Caki2 (cell line): ENCODE measurements at regions not wholly inside any gene's neighbourhood (a gene's known extent, or its start where the extent isn't known, plus 50 kb on each side); places are given as distances from the start of the nearest gene placed in this dataset.
A peak's percentile ranks its signal among the peaks of the same experiment; 100 is the strongest.
"Not testable (repeated sequence)": the region's sequence is repeated elsewhere in the genome, so short reads cannot be mapped to it uniquely, and the experiment has no call there.

ENCODE experiments used
- DNase-seq: peaks from one replicate; pipeline ENCODE4 v3.0.0-alpha.2; 2015; ENCODE audit warnings: low read depth
- in situ Hi-C: cut with HindIII; loops from 2 replicates; pipeline ENCODE4 v1.10.0; 2016; ENCODE audit warnings: low sequenced_read_pairs, low pct_unique_long_range_greater_than_20kb, mixed read lengths

DNA sequence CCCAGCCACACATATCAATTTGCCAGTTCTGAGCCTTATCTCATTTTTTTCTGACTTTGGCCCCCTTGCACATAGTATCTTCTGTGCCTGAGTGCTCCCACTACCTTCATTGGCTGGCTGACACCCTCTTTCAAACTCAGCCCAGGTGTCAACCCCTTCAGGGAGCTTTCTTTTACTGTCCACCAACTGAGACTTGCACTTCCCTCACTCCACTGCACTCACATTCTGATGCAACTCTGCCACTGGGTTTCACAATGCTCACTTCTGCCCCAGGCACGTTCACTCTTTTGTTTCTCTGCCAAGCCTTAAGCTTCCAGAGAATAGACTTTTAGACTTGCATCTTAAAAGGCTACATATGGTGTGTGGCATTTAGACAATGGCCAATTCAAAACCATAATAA, 101.5 kb upstream of the CBLB start:
- in situ Hi-C loops, result no loop called here
- DNase-seq, result no peak

DNA sequence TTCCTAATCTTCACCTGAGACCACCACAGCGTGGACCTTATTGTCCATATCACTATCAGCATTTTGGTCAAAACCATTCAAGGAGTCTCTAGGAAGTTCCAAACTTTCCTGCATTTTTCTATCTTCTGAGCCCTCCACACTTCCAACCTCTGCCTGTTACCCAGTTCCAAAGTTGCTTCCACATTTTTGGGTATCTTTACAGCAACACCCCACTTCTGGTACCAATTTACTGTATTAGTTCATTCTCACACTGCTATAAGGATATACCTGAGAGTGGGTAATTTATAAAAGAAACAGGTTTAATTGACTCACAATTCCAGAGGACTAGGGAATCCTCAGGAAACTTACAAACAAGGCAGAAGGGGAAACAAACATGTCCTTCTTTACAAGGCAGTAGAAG, 103.3 kb upstream of the CBLB start:
- in situ Hi-C loops, result no loop called here
- no peak for DNase-seq

- in situ Hi-C loops, result no loop called here
- DNase-seq, result no peak
Observed at GRCh38 chr3:105974381-105974780, 105.6 kb upstream of the CBLB start.

DNA sequence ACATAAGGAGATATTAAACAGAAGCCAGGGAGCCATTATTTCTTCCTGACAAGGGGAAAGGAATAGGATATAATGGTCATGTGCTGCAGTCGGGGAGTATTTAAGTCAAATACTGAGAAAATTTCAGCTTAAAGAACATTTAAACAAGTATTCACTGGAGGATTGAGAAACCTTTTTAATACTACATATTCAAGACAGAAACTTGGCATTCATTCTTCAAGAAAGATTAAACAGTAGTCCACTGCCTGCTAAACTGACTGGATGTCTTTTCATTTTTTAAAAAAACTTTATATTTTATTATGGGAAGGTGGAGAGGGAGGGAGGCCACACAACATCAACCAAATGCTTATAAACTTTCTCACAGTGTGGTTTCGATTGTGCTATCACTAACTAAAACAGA, 107.4 kb upstream of the CBLB start:
- in situ Hi-C loops, result no loop called here
- DNase-seq, result no peak

DNA sequence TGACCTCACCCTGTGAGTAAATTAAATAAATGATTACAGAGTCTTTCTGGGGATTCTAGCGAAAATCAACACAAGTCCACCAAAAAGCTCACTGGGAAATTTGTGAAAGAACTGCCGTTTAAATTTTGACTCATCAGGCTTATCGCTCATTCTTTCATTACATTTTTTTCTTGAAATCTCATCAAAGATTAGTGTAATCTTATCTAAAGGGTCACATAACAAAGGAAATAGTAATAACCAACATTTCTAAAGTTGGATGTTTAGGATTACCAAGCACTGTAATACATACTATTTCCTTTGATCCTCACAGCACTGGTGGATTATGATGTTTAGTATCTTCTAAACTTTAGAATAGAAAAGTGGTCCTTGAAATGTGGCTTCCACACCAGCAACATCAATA, 111.1 kb upstream of the CBLB start:
- in situ Hi-C loops, result no loop called here
- no peak for DNase-seq

GRCh38 chr3:105982207-105982606, 113.4 kb upstream of the CBLB start:
- in situ Hi-C loops, result no loop called here
- no peak for DNase-seq

GRCh38 chr3:105984837-105985236, 116.0 kb upstream of the CBLB start:
- in situ Hi-C loops, result no loop called here
- no peak for DNase-seq

DNA sequence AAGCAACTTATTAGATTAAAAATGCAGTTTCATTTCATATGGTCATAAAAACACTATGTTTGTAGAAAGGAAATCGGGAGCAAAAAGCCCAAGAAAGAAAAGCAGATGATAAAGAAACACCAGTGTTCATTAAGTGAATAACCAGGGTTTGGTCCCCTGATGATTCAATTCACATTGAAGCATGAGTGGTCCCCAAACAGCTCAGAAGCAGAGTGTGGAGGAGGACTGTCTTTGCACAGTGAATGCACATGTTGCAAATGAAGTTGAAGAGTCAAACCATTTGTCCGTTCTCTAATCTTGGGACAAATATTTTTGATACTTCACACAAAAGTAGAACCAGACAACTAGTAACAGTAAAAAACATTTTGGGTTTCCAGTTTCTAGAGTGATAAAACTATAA, 117.5 kb upstream of the CBLB start:
- DNase-seq, in situ Hi-C loops: not testable (repeated sequence)

- DNase-seq, result no peak
- in situ Hi-C loops, result no loop called here
Observed at GRCh38 chr3:105987809-105988208, 119.0 kb upstream of the CBLB start.

GRCh38 chr3:105988540-105989212, 119.9 kb upstream of the CBLB start:
- no peak for DNase-seq
- in situ Hi-C loops, result no loop called here

DNA sequence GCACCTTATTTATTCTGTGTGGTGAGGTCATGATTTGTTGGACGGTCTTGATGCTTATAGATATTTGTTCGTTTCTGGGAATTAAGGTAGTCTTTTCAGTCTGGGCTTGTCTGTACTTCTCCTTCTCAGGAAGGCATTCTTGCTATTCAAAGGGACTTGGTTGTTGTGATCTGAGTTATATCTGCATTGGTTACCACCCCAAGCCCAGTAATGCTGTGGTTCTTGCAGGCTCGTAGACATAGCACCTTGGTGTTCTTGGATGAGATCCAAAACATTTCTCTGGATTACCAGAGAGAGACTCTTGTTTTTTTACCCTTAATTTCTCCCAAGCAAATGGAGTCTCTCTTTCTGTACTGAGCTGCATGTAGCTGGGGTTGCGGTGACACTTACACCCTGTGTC, 128.0 kb upstream of the CBLB start:
- in situ Hi-C loops, result no loop called here
- DNase-seq, result no peak

DNA sequence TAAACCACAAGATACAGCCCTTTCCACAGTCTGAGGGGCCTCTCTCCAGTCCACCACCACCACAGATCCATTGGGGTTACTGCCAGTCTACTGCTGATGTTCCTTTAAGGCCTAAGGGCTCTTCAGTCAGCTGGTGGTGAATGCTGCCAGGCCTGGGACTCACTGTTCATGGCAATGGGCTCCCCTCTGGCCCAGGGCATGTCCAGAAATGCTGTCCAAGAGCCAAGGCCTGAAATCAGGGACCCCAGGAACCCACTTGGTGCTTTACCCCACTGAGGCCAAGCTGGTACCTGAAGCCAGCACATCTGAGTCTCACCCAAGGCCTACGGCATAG, 128.6 kb upstream of the CBLB start:
- no peak for DNase-seq
- in situ Hi-C loops, result no loop called here

- DNase-seq, result peak; percentile 21
- in situ Hi-C loops, result no loop called here
Observed at GRCh38 chr3:105997800-105998526, 129.2 kb upstream of the CBLB start.

DNA sequence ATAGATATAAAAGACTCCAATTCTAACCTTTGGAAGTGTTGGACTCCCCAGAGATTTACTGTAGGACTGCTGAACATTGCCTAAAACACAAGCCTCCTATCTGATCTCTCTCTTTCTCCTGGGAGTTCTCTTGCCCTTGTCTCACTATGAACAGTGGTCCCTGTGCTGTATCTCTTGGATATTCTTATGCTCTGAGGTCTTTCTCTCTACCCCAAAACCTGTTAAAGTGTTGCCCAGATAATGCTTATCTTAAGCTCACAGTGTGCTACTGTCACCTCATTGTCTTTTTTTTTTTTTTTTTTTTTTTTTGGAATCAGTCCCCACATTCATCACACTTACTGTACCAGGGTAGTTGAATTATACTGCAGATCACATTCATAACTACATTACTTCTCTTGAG, 131.0 kb upstream of the CBLB start:
- no peak for DNase-seq
- in situ Hi-C loops, result no loop called here

GRCh38 chr3:106001923-106002322, 133.1 kb upstream of the CBLB start:
- no peak for DNase-seq
- in situ Hi-C loops, result no loop called here

- DNase-seq, result no peak
- in situ Hi-C loops, result no loop called here
Observed at GRCh38 chr3:106004137-106004681, 135.4 kb upstream of the CBLB start.

DNA sequence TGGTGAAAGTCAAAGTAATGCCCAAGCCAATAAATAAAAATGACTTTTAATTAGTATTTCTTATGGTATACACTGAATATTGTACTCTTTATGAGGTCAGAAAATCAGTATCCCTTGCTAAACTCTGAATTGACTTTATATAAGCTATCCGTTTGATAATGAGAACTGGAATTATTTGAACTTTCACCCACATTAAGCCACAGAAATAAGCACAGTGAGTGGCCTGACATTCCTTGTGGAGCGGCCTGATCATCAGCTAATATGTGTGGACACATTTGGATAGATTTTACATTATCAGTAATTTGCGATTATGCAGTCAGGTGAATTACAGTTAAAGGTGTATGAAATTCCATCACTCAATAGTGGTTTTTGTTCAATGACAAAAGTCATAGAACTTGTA, 136.0 kb upstream of the CBLB start:
- in situ Hi-C loops, result no loop called here
- no peak for DNase-seq

DNA sequence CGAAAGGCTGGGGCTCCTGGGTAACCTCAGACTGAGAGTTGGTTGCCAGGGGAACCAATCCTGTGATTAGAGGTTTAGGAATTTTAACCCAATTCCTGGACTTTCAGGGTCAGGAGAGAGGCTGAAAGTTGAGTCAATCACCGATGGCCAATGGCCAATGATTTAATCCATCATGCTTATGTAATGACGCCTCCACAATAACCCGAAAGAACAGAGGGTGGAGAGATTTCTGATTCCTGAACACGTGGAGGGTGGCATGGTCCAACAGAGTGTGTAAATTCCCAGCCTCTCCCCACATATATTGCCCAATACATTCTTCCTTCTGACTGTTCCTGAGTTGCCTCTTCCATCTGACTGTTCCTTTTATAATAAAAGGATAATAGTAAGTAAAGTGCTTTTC, 137.2 kb upstream of the CBLB start:
- DNase-seq, result no peak
- in situ Hi-C loops, result no loop called here

DNA sequence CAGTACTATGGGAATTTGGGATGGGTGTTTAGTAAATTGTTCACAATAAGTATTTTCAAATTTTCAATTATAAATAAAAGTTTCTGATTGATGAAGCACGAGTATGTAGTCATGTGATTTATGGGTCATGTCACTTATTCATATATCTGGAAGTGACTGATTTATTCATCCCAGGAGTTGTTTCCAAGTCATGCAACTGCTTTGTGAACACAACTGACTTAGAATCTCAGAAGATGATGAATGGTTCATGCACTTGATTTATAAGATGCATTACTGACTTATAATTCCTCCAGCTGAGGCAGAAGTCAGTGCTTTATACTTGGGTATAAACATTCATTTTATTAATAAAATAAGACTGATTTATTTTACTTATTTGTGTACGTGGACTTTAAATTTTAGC, 137.8 kb upstream of the CBLB start:
- no peak for DNase-seq
- in situ Hi-C loops, result no loop called here

DNA sequence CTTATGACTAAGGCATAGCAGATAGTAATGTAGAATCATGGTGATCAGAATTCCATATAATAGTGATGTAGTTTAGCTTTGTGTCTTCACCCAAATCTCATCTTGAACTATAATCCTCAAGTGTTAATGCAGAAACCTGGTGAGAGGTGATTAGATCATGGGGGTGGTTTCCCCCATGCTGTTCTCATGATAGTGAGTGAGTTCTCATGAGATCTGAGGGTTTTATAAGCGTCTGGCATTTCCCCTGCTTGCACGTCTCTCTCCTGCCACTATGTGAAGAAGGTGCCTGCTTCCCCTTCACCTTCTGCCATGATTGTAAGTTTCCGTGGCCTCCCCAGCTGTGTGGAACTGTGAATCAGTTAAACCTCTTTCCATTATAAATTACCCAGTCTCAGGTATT, 138.7 kb upstream of the CBLB start:
- in situ Hi-C loops, result no loop called here
- no peak for DNase-seq
